ENCODE measurements at regions not wholly inside any gene's neighbourhood (a gene's known extent, or its start where the extent isn't known, plus 50 kb on each side); places are given as distances from the start of the nearest gene placed in this dataset.
"Not testable (repeated sequence)": the region's sequence is repeated elsewhere in the genome, so short reads cannot be mapped to it uniquely, and the experiment has no call there.

- no peak for FAIRE-seq
Observed at GRCh38 chr5:71907608-71908145, 188.6 kb downstream of the CARTPT start.

DNA sequence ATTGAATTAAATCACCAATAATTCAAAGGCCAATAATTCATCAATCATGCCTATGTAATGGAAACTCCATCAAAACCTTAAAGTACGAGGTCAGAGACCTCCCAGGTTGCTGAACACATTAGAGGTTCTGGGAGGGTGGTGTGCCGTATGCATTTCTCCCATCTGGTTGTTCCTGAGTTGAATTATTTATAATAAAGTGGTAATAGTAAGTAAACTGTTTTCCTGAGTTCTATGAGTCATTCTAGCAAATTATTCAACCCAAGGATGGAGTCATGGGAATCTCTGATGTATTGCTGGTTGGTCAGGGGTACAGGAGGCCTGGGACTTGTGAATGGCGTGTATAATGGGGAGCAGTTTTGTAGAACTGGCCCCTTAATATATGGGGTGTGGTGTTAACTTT, 191.7 kb downstream of the CARTPT start:
- no peak for FAIRE-seq

GRCh38 chr5:71912021-71912420, 192.9 kb downstream of the CARTPT start:
- no peak for FAIRE-seq

GRCh38 chr5:71914281-71914680, 193.0 kb upstream of the MAP1B start:
- FAIRE-seq = no peak

DNA sequence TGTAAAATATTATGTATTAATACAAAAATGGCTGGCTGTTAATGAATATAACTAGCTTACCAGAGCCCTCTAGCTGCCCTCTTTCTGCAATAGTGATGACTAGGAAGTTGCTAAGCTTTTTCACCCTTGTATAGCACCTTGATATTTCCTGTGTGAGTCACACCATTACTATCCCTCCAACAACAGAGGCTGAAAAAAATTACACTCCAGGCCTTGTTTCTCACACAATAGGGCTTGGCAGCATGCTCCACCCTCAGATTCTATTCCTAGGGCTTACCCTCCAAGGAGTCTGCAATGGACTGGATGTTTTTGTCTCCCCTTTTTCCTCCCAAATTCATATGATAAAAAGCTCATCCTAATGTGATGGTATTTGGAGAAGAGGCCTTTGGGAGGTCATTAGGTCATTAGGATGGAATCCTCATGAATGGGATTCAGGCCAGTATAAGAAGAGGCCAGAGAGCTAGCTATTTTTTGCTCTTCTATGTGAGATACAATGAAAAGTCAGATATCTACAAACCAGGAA, 184.6 kb upstream of the MAP1B start:
- peak; percentile 45 for FAIRE-seq

GRCh38 chr5:71923755-71924154, 183.5 kb upstream of the MAP1B start:
- no peak for FAIRE-seq

DNA sequence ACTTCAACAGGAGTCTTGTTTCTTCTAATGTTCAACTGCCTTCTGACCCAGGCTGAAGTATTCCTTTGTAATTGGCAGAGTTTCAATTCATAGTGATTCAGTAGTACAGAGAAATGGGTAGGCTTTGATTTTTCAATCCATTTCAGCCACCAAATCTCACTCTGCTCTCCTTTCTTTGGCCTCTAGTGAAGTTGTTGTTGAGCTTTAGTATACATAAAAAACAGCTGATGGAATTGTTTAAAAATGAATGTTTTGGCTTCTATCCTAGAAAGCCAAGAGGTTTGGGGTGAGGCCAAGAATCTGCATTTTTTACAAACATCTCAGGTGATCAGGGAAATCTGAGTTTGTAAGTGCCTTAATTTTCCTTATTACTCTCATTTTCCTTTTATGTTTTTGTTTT, 182.9 kb upstream of the MAP1B start:
- no peak for FAIRE-seq

- FAIRE-seq = peak; percentile 41
Observed at GRCh38 chr5:71924980-71925379, 182.3 kb upstream of the MAP1B start.

DNA sequence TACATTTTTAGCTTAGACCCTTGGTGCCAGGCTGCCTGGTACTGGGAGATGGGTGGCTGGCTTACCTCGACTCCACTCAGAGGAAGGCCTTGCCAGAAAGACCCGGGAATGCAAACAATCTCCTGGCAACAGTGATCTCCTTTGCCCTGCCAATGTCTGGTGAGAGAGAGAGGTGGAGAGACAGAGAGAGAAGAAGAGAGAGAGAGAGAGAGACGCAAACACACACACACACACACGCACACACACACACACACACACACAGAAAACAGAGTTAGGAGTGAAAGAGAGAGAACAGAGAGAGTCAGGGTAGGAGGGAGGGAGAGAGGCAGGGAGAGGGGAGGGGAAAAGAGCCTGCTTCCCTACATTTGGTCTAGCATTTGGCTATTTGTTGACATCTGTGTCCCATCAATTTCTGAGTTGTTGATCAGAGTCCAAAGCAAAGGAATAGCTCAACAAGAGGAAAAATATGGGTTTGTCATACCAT, 181.6 kb upstream of the MAP1B start:
- no peak for FAIRE-seq

GRCh38 chr5:71929003-71929402, 178.3 kb upstream of the MAP1B start:
- FAIRE-seq = no peak

- not testable (repeated sequence) for FAIRE-seq
Observed at GRCh38 chr5:71930554-71930953, 176.7 kb upstream of the MAP1B start.

DNA sequence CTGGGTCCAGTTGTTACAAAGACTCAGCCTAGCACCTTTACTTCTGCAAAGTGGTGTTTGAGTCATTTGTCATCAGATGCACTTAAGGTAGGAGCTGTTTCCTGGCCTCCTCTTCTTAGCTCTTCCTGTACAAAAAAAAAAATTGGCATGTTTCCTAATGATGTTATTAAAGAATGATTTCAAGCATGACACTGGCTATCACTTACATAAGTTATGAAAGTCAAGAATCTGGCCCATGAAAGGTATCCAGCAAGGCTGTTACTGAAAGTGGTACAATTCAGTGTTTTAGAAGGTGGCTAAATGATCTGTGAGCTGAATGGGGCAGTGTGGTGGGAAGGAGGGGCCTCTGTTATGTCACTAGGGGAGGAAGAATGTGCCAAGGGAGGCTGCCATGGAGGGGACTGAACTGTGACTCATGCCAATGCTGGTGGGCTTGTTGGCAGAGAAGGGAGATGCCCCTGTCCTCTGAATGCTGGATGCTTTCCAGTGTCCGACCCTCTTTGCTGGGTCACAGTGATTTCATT, 175.1 kb upstream of the MAP1B start:
- FAIRE-seq = peak; percentile 99

GRCh38 chr5:71932655-71933338, 174.5 kb upstream of the MAP1B start:
- peak; percentile 97 for FAIRE-seq

DNA sequence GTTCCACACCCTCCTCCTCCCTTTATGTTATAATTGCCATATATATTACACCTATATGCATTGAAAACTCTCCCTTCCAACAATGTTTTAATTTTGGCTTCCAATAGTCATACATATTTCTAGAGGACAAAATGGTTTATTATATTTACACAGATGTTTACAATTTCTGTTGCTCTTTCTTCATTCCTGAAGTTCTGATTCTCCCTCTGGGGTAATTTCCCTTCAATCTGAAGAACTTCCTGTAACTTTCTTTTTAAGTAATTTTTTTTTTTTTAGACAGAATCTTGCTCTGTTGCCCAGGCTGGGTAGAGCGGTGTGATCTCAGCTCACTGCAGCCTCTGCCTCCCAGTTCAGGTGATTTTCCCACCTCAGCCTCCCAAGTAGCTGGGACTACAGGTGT, 173.0 kb upstream of the MAP1B start:
- FAIRE-seq = no peak

DNA sequence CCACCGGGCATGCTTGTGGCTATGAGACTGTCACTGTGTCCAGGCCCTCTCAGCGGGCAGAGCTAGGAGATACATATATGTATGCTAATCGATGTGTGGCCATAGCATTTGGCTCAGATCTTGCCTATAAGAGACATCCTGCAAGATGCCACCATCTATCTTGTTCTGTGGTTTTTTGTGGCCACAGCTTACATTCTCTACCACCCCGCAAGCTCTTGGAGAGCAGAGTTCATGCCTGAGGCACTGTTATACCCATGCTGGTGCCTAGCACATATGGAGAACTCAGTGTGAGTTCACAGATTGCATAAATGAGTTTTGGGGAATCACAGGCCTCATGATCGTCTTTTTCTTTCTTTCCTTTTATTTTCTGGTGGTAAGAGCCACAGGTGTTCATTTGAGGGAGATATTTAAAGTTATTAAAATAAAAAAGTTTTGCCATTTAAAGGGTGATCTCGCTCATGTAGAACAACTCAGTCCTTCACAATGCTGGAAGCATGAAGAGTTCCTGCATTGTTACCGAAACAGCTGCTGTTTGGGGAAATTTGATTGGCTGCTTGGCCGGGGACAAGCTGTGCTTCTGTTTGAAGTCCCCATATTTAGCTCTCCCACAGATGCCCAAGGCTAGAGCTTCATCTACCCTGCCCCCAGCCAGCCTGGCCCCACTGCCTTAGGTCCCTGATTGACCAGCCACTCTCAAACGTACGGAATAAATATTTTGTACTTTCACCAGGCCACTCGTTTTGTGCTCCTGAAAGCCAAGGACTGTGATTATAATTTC, 169.2 kb upstream of the MAP1B start:
- FAIRE-seq = no peak

DNA sequence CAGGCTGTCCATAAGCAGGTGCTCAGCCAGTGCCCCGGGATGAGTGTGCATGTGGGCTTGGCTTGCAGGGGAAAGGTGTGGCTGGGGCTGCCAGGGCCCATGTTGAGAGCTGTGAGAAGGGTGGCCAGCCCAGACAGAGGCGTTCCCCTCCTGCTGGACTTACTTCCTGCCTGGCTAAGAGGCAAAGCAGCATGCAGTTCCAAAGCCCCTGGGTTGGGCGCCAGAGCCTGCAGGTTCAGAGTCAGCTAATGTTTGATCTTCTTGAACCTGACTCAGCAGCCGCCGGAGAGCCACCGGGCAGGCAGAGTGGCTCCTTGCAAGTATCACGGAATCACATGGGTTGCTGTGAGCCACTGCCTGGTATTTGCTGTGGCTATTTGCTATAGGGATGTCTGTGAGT, 168.4 kb upstream of the MAP1B start:
- FAIRE-seq = no peak

DNA sequence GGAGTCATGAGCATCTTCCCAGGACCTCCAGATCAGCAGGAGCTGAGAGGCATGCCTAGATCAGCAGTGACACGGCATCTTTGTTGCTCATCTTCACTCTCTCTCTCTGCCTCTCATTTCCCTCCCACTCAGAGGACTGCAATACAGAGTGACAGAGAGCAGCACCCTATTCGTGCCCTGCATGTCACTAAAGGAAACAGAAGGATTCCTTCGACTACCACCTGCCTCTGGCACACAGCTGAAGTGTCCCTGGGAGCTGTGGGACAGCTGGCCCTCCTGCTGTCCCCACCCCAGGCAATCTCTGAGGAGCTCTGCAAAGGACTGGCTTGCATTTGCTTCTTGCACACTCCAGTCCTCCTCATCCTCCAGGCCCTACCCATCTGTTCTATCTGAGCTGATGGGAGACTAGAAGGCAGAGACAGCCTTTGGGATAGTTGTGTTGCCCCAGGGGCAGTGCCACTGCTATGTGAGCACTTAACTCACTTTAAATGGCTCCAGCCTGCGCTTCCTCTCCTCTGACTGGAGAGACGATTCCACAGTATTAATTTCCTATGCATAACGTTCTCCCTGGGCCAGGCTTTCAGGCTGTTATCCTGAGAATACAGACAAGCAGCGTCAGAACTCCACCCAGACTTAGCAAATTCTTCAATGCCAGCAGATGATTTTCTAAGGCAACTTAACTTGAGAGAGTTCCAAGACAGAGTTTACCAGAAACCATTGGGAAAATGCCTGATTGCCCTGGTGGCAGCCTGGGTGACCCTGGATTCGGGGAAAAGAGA, 167.6 kb upstream of the MAP1B start:
- no peak for FAIRE-seq

- no peak for FAIRE-seq
Observed at GRCh38 chr5:71943874-71944273, 163.4 kb upstream of the MAP1B start.

DNA sequence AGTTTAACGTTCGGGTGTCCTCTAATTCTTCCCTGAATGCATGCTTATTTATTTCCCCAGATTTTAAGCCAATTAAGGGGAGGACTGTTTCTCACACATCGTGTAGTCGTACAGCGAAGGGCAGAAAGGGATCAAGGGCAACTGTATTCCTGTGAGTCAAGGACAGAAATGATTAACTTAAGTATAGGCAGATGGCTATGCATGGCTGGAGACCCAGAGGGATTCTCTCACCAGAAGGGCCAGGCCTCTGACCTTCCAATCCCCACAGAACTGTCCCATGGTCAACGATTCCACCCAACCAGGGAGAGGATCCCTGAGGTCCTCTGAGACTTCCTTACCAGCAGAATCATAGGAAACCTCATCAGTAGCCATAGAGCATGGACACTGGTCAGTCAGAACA, 161.8 kb upstream of the MAP1B start:
- no peak for FAIRE-seq

DNA sequence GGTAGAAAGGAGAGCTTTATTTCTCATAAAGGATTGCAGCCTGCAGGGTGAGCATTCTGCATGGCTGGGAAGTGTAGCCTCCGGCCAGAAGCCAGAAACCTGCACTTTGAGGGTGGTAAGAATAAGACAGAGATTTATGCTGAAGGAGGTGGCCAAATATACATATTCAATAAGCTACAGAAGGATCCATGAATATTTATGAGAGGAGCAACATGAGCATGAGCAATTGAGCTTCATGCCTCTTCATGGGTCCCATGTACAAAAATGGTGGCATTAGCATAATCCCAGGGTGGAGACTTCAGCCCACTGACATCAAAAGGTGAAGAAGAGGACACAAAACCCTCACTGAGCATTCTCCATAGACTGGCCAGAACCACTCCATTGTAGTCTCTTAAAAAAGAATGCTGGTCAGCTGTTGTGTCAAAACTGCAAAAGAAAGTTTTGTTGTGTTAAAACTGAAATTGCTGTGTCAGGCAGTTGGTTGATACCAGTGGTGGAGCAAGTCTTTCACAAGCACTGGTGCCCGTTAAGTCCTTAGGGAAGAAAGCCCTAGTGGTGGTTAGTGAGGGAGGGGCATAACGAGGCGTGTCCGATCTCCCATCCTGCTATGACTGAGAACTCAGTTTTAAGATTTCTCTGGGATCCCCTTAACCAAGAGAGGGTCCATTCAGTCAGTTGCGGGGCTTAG, 160.8 kb upstream of the MAP1B start:
- no peak for FAIRE-seq

- no peak for FAIRE-seq
Observed at GRCh38 chr5:71948206-71948605, 159.1 kb upstream of the MAP1B start.

DNA sequence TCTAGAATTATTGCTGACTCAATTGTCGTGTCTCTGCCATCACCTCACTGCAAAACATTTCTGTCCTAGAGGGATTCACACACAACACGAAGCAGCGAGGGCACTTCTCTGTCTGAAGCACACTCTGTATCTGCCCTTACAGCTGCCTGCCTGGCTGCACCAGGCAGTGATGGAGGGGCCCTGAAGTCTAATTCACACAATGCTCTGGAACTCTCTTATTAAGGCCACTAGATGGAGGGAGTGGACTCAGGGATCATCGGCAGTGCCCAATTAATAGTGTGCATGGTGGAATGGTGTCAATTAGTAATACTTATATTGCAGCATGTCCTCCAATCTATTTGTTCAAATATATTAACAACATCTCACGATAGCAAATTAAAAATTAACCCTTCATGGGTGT, 157.5 kb upstream of the MAP1B start:
- FAIRE-seq = no peak
